ENCODE measurements at regions not wholly inside any gene's neighbourhood (a gene's known extent, or its start where the extent isn't known, plus 50 kb on each side); places are given as distances from the start of the nearest gene placed in this dataset.
A peak's percentile ranks its signal among the peaks of the same experiment; 100 is the strongest.

DNA sequence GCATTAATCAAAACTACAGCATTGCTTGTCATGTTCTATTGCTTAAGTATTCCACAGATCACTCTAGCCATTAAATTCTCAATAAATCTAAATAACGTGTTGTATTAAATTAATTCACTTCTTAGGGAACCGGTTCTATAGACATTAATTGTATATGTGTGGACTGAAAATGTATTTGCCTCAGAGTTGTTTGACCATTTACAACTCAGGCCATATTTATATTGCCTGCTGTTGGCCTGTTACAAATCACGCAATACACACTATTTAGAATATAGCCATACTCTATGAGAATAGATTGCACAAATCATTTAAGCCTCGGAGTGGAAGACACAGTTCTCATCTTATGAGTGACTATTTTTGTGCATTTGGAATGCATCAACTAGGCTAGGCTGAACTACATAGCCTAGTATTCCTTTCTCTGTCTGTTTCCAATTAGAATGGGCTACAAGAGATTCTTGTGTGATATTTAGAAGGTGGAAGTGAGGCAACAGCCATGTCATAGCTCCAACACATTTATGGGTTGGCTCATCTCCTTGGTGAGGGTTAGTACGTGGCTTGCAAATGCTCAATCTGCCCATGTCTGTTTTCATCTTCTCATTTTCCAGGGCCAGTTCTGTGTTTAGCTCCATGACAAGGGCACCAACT is 1116.1 kb downstream of the PCDH9 start:
- Histone ChIP-seq H3K4me3 (no peak overlapping the region), H3K27me3 (no peaks in the 10 kb centered on the region), H3K27ac (no peak overlapping the region), H3K9me3 (ENCODE audit: low read depth) (no peaks in the 10 kb centered on the region), H3K36me3 (no peaks in the 10 kb centered on the region), H3K4me1 (ENCODE audit: low read depth) (no peaks in the 10 kb centered on the region)
- TF ChIP-seq, protein P1, sequence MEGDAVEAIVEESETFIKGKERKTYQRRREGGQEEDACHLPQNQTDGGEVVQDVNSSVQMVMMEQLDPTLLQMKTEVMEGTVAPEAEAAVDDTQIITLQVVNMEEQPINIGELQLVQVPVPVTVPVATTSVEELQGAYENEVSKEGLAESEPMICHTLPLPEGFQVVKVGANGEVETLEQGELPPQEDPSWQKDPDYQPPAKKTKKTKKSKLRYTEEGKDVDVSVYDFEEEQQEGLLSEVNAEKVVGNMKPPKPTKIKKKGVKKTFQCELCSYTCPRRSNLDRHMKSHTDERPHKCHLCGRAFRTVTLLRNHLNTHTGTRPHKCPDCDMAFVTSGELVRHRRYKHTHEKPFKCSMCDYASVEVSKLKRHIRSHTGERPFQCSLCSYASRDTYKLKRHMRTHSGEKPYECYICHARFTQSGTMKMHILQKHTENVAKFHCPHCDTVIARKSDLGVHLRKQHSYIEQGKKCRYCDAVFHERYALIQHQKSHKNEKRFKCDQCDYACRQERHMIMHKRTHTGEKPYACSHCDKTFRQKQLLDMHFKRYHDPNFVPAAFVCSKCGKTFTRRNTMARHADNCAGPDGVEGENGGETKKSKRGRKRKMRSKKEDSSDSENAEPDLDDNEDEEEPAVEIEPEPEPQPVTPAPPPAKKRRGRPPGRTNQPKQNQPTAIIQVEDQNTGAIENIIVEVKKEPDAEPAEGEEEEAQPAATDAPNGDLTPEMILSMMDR (IDR thresholded peaks at IDR 0.05; ENCODE audit: low read depth, low read length) = no peak
- no peak for DNase-seq (ENCODE audit: low read depth in 1 of 2, low spot score in 1 of 2)

DNA sequence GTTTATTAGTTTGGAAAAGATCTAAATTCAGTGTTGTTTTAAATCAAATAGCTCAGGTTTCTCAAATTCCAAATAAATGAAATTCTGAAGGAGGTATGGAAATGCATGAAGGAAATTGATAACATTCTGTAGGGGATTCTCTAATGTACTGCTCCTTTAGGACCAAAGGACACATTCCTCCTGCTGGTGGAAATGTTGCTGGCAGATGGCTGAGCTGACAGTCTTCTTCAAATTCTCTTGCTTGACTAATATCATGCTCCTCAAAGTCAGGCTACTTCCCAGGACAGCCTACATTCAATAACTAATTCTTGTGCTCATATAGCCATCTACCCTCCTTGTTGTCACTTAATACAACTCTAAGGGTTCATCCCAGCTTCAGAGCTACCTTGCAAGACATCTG is 1118.5 kb downstream of the PCDH9 start:
- no peaks in the 10 kb centered on the region for H3K36me3 ChIP-seq
- H3K4me3 ChIP-seq = no peak overlapping the region
- no peaks in the 10 kb centered on the region for H3K9me3 ChIP-seq (ENCODE audit: low read depth)
- H3K27ac ChIP-seq = no peak overlapping the region
- H3K4me1 ChIP-seq (ENCODE audit: low read depth) = no peaks in the 10 kb centered on the region
- TF ChIP-seq, protein P1 (IDR thresholded peaks at IDR 0.05; ENCODE audit: low read depth, low read length) = no peak
- DNase-seq (ENCODE audit: low read depth in 1 of 2, low spot score in 1 of 2) = no peak
- no peaks in the 10 kb centered on the region for H3K27me3 ChIP-seq

DNA sequence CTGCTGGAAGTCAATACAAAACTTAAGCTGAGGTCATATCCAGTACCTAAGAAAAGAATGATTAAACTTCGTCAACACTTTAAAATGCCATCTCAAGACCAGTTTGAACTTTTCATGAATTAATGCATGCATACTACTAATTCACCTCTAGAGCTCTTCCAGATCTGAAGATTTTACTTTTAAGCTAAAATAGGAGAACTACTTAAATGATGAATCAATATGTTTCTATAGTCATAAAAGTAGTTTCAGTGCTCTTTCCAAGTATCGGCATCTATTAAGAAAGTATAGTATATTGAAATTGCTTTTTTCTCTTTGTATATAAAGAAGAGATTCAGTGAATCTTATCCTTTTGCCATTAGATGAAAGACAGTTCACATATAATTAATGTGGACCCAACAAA is 1123.9 kb downstream of the PCDH9 start:
- Histone ChIP-seq H3K9me3 (ENCODE audit: low read depth) (no peaks in the 10 kb centered on the region), H3K36me3 (no peaks in the 10 kb centered on the region), H3K27me3 (no peaks in the 10 kb centered on the region), H3K4me3 (no peak overlapping the region), H3K4me1 (ENCODE audit: low read depth) (no peaks in the 10 kb centered on the region), H3K27ac (no peak overlapping the region)
- TF ChIP-seq, protein P1 (IDR thresholded peaks at IDR 0.05; ENCODE audit: low read depth, low read length) = no peak
- no peak for DNase-seq (ENCODE audit: low read depth in 1 of 2, low spot score in 1 of 2)

DNA sequence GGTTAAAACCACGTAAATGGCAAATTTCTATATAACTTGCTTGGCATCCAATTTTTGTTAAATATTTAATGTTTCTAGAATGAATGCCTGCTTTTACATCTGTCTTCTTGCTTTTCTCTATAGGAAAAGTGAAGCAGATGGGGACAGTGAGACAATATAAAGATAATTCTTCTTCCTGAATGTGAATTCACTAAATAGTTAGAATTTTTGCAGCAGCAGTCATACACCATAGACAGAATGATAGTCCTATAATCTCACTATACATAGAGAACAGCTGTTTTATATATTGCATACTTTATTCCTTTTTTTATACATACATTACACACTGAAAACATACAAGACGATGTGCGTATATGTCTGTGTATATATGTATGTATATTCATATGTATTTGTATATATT is 1127.3 kb downstream of the PCDH9 start:
- Histone ChIP-seq H3K4me1 (ENCODE audit: low read depth) (no peaks in the 10 kb centered on the region), H3K4me3 (no peak overlapping the region), H3K36me3 (no peaks in the 10 kb centered on the region), H3K9me3 (ENCODE audit: low read depth) (no peaks in the 10 kb centered on the region), H3K27ac (no peak overlapping the region), H3K27me3 (no peaks in the 10 kb centered on the region)
- TF ChIP-seq, protein P1 (IDR thresholded peaks at IDR 0.05; ENCODE audit: low read depth, low read length) = no peak
- peak in 1 of 2 donors; percentile 38 for DNase-seq (ENCODE audit: low read depth in 1 of 2, low spot score in 1 of 2)

DNA sequence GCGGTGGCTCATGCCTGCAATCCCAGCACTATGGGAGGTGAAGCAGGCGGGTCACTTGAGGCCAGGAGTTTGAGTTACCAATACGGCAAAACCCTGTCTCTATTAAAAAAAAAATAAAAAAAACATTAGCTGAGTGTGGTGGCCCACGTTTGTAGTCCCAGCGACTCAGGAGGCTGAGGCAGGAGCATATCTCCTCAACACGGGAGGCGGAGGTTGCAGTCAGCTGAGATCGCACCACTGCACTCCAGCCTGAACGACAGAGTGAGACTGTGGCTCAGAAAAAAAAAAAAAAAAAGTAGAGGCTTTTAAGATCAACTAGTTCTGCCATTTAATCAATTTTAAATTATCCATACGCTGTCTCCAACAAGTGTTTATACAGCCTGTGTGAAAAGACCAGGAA is 1130.3 kb downstream of the PCDH9 start:
- DNase-seq (ENCODE audit: low read depth in 1 of 2, low spot score in 1 of 2) = no peak
- TF ChIP-seq, protein P1 (IDR thresholded peaks at IDR 0.05; ENCODE audit: low read depth, low read length) = no peak
- no peaks in the 10 kb centered on the region for H3K36me3 ChIP-seq
- no peaks in the 10 kb centered on the region for H3K9me3 ChIP-seq (ENCODE audit: low read depth)
- no peak overlapping the region for H3K27ac ChIP-seq
- H3K27me3 ChIP-seq = no peaks in the 10 kb centered on the region
- no peaks in the 10 kb centered on the region for H3K4me1 ChIP-seq (ENCODE audit: low read depth)
- no peak overlapping the region for H3K4me3 ChIP-seq
